Gastrocnemius medialis (tissue), 4 donors: ENCODE measurements at regions not wholly inside any gene's neighbourhood (a gene's known extent, or its start where the extent isn't known, plus 50 kb on each side); places are given as distances from the start of the nearest gene placed in this dataset.

Experiments used
- CTCF ChIP-seq, 5 experiments: fragments of 450-650 bp in 3 of 5; fragments of 200-600 bp in 2 of 5; sonication (generic) in 2 of 5; IDR thresholded peaks in 4 of 5; conservative IDR thresholded peaks in 1 of 5; 1 replicate in 4 of 5; 2 replicates in 1 of 5; pipeline ENCODE4 v1.5.1; 2016 to 2019; ENCODE audit warnings: antibody characterized with exemption in 5 of 5, mild to moderate bottlenecking in 3 of 5, moderate library complexity in 3 of 5
- POLR2A ChIP-seq, 2 donors: fragments of 450-650 bp; IDR thresholded peaks; one replicate each; pipeline ENCODE4 v1.6.1; 2017; ENCODE audit warnings: antibody characterized with exemption in 2 of 2, mild to moderate bottlenecking in 2 of 2, moderate library complexity in 2 of 2

- TF ChIP-seq CTCF (IDR thresholded peaks at IDR 0.05 in 4 of 5, conservative IDR thresholded peaks at IDR 0.05 in 1 of 5) (no peak), POLR2A (IDR thresholded peaks at IDR 0.05) (no peak)
Measured at GRCh38 chr2:187169864-187170263, 278.2 kb downstream of the CALCRL start.
